ENCODE measurements at regions not wholly inside any gene's neighbourhood (a gene's known extent, or its start where the extent isn't known, plus 50 kb on each side); places are given as distances from the start of the nearest gene placed in this dataset.
"Not testable (repeated sequence)": the region's sequence is repeated elsewhere in the genome, so short reads cannot be mapped to it uniquely, and the experiment has no call there.

DNA sequence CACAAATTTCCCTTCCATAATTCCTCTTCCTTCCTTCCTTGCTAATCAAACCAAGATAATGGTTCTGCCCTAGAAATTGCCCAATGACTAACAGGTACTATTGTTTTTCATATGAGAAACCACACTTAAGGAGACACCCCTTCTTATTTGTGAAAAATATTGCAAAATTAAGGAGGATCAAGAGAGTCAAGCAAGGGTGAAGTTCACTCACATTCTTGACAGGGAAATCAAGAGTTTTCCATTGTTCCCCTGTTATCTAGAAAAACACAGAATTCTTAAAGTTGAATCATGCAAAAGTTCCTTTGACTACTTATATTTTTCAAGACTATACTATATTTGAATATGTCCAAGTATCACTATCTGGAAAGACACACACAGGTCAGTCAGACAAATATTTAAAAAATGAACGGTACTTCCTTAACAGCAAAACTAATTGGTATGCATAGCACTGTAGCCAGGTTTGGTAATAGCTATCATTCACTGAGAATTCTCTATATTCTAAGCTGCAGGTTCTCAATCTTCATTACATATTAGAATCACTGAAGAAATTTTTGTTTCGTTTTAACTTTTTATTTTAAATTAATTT, 897.2 kb downstream of the DIAPH3 start:
- ATAC-seq: no peak

DNA sequence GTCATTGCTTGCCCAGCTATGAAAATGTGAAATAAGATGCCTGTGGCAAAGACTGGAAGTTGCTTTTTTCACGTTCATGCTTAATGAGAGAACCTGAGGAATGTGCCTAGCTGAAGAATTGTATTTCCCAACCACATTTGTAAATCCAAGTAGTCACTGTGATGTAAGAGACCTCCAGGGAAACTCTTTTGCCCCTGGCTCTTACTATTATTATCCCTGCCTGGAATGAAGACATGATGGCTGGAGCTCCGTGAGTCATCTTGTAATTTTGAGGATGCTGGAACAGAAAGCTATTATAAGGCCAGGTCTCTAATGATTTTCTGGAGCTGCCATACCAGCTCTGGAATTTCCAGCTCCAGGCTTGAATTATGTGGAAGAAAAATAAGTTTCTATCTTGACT, 894.3 kb downstream of the DIAPH3 start:
- no peak for ATAC-seq

DNA sequence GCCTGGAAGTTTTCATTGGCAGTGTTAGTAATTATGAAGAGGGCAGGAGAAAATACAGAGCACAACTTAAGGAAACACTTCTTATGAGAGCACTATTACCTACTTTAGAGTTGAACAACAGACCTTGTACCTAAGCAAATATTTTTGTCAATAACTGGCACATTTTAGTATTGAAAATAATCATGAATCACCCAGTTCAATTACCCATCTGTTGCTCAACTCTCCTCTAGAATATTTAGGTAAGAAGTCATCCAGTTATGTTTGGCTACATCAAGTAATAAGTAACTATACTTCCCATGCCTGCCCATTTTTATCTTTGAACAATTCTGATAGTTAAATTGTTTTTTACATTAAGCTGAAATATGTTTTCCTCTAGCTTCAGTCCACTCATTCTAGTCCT, 893.4 kb downstream of the DIAPH3 start:
- ATAC-seq: no peak

- ATAC-seq: no peak
Observed at GRCh38 chr13:59274958-59275727, 888.6 kb downstream of the DIAPH3 start.

DNA sequence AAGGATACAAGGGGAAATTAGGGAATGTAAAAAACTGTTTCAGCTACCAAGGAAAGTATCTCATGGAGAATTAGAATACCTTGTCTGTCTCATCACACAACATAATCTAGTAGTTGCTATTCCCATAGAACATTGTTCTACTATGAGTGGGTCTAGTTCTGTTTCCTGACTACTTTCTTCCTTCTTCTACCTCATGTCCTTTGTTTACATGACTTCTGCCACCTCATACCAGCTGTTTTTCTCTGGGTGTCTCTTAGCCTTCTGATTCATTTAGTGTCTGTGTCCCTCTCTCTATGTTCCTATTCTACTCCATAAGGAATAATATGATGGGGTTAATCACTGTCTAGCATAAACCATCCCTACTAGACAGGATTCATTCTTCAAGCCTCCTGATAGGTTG, 887.3 kb downstream of the DIAPH3 start:
- no peak for ATAC-seq

DNA sequence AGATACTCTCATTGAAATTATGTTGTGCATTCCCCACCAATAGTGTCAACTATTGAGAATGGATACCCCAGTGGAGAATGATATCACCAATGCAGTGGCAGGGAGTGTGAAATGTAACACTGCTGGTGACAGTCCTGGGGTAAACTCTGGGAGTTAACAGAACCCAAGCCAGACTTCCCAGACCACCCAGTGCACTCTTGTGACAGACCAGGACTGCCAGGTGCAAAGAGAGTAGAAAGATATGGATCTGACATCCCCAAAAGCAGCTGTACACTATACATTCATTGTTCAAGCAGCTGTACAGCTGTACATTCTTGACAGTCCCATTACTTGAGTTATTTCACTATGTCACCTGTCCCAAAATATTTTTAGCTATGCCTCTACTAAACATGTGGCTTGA, 886.6 kb downstream of the DIAPH3 start:
- no peak for ATAC-seq

DNA sequence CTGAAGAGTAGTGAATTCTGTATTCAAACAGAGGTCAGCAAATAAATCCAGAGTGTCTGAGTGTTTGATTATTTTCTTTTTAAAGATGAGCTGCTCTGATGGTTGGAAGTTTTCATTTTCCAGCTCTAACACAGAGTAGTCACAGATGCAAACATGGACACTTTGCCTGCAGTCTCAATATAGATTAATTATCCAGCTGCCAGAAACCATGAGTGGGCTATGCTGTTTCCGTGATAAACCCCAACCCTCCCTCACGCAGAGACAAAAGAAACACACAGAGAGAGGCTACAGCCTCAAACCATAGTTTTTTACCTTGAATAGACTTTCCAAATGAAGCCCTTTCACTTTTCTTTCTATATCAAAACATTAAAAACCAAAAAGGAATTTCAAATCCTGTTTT, 884.7 kb downstream of the DIAPH3 start:
- ATAC-seq: no peak

DNA sequence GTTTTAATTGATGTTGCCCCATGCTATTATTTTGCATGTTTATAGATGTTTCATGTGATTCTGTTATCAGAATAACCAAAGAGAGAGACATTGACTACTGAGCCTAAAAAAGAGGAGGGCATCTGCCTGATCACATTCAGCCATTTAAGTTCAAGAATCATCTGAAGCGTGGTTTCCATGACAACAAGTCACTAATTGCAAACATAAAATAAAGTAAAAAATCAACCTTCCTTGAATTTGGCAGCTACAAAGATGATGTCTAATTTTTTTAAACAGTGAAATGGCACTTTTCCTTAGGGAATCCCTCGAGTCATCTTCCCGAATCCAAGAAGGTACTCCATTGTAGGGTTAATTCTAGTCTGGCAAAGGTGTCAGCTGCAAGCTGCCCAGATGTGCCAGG, 884.2 kb downstream of the DIAPH3 start:
- ATAC-seq: no peak

- no peak for ATAC-seq
Observed at GRCh38 chr13:59280297-59280696, 883.4 kb downstream of the DIAPH3 start.

GRCh38 chr13:59281453-59281852, 882.3 kb downstream of the DIAPH3 start:
- ATAC-seq: no peak

GRCh38 chr13:59292240-59292639, 871.5 kb downstream of the DIAPH3 start:
- ATAC-seq: not testable (repeated sequence)

DNA sequence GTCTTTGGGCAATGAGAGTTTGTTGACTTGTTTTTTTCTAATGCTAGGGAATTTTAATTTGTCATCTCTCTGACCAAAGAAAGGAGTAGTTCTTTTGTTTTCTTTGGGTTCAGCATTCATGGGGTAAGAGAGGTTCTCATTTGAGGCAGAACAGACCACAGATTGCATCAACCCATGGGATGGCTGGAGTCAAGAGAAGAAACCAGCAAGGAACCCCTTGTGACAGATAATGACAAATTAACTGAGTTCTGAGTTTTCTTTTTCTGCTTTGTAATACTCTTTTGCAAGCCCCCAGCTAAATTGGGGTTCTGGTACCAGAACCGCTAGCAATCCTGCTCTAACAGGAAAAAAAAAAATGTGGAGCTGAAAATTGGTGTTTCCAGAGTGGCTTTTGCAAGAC, 864.1 kb downstream of the DIAPH3 start:
- ATAC-seq: no peak

DNA sequence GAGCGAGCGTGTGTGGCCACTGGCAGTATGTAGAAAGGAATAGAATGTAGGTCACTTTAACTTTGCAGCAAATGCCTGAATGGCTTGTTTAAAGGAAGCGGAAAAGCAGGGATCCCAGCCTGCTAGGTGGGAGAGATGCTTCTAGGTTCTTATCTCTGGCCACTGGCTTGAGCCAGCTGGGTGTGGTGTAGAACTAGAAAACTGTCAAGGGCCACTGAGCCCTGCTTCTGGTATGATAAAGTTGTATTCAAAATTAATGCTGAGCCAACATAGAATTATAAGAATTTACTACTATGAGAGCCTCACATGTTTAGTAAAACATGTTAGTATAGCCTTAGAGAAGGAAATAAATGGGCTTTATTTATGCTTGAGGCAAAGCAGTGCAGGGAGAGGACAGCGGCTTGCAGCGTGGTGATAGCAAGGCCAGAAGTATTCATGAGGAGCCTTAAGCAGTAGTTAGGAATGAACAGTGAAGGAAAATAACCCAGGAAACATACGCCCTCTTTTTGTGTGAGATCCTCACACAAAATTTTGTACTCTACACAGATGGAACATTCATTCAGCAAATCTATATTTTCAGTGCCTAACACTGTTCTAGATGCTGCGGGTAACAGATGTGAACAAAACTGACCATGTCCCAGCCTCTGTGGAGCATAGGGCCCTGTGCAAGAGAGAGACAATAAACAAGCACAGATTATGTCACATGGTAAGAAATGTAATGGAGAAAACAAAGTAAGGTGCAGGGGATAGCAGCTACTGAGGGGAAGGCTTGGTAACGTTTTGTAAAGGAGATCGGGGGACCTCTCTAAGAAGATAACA, 863.2 kb downstream of the DIAPH3 start:
- no peak for ATAC-seq

GRCh38 chr13:59301174-59301567, 862.6 kb downstream of the DIAPH3 start:
- no peak for ATAC-seq

DNA sequence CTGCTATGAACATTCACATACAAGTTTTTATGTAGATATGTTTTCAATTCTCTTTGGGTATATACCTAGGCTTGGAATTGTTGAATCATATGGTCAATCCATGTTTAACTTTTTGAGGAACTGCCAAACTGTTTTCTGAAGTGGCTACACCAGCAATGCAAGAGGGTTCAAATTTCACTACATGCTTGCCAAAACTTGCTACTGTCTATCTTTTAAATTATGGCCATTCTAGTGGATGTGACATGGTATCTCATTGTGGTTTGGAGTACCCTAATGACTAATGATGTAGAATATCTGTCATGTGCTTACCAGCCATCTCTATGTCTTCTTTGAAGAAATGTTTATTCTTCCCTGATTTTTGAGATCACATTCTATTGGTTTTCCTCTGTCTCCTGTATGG, 860.3 kb downstream of the DIAPH3 start:
- ATAC-seq: no peak

DNA sequence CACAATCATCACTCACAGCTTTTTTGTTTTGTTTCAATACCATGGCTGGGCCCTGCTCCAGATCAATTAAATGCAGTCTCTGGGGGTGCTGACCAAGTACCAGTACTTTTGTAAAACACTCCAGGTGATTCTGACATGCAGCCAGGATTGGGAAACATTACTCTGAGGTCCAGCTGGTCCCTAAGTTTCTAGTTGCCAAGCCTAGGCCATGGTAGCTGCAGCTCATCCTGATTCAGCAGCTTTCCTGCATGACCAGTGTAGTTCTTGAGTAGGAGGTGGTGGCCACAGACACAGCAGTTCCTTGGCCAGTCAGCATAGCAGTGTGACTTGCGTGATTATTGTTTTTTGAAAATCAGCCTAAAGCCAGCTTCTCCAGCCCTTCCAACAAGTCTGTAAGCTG, 859.1 kb downstream of the DIAPH3 start:
- ATAC-seq: no peak

GRCh38 chr13:59305896-59306295, 857.8 kb downstream of the DIAPH3 start:
- no peak for ATAC-seq

DNA sequence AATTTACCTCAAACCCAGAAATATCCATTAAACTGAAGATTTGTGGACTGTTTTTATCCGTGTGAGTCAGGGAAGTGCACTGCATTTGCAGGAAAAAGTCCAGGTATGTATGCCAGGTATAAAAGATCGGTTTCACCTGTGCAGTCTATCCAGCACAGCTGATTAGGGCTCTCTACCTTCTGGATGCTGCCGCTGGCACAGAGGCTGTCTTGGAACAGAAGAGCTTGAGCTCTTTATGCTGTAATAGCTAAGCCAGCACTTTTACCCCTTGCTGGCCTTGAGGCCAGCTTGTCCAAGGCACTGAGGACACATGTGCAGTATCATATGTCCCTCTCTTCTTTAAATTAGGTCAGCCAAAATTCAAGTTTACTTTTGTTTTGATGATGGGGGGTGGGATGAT, 851.0 kb downstream of the DIAPH3 start:
- ATAC-seq: no peak

DNA sequence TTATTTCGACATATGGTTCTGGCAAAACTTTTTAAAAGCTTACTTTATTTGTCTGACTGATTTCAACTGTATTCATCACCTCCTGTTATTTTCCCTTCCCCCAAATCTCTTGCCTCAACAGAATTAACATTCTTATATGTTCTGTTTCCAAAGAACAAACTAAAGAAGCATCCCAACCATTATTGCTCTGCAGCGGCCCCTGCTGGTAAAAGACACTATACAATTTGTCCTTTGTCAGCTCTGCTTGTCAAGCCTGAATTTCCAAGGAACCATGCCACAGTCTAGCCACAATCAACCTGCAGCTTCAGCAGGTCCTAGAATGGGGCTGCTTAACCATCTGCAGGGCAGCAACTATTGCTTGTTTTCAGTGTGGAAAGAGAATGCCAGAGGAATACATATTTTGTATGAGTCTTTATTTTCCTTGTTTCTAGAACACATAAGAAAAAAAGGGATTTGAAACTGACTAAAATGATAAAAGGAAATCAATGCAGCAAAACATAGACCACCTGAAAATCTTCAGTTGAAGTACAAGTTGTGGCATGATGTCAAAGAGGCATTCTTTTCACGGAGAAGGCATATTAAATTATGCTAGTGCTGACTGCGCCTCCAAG, 845.3 kb downstream of the DIAPH3 start:
- no peak for ATAC-seq

DNA sequence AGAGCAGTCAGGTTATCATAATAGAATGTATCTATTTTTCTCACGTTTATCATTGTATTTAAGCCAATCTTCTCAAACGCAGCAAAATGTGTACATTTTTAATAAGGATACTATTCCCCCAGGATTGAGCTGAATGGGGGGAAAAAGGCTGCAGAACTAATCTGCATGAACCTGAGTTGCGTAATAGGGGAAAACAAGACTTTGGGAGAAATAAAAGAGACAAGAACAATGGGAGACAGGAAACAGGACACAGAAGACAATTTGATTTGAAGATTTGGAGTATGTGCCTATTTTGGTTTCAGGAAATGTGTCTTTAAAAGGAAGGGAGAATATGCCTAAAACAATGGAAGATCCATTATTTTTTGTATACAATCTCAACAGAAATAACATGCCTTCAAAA, 844.5 kb downstream of the DIAPH3 start:
- ATAC-seq: no peak

DNA sequence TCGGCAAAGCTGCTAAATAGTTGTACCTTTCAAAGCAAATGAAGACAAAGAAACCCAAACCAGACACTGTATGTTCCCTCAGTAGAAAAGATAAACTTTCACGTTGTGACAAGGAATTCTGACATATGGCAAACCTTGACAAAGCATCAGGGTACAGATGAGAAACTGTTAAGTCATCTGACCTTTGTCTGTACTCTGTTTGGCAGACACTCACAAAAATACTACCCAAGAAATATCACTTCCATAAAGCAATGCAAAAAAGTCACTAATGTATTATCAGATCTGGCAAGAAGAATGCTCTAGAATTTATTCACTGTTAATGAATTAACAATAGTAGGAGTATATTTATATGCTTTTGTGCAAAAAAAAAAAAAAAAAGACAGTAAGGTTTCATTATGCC, 843.7 kb downstream of the DIAPH3 start:
- ATAC-seq: no peak

DNA sequence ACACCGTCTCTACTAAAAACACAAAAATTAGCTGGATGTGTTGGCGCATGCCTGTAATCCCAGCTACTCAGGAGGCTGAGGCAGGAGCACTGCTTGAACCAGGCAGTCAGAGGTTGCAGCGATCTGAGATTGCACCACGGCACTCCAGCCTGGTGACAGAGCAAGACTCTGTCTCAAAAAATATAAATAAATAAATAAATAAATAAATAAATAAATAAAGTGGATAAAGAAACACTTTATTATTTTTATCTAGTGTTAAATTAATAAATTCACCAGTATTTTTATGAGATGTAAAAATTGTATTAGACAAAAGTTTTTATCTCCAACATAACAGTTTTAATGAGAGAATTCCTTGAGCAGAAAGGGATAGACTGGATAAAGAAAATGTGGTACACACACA, 839.3 kb downstream of the DIAPH3 start:
- ATAC-seq: not testable (repeated sequence)

GRCh38 chr13:59326717-59327116, 837.0 kb downstream of the DIAPH3 start:
- ATAC-seq: no peak

GRCh38 chr13:59330764-59331163, 833.0 kb downstream of the DIAPH3 start:
- no peak for ATAC-seq

Measured in activated CD4-positive, CD25-positive, alpha-beta regulatory T cell treated with anti-CD3 and anti-CD28 coated beads, Interleukin-2, amount 50 U/mL, for 24 hours (primary cell).